GM12878 (cell line): ENCODE measurements at regions not wholly inside any gene's neighbourhood (a gene's known extent, or its start where the extent isn't known, plus 50 kb on each side); places are given as distances from the start of the nearest gene placed in this dataset.

ENCODE experiments used
- ATAC-seq: fragments of 200-7000 bp; cut with Tn5 transposase; 3 replicates; pipeline ENCODE4 v1.9.1; 2020; ENCODE audit warnings: mild to moderate bottlenecking, moderate library complexity
- BruUV-seq: library from RNA; stranded (reverse); fragments of 400-500 nt; replicated peaks from 2 replicates; lab custom pipeline; 2021; lab: Mats Ljungman, UMichigan
- CTCF ChIA-PET: fragments of 300-600 bp; sonication (Branson Sonifier 250); formaldehyde crosslinking; extraction: SDS; loops from one replicate; lab custom pipeline; 2021; ENCODE audit warnings: inconsistent platforms; lab: Yijun Ruan, JAX
- POLR2A ChIA-PET: fragments of 350-600 bp; formaldehyde crosslinking; extraction: SDS; loops from one replicate; lab custom pipeline; 2021; ENCODE audit warnings: inconsistent platforms; lab: Charles Lee
- RAD21 ChIA-PET: fragments of 300-600 bp; sonication (Branson Sonifier 250); formaldehyde crosslinking; loops from one replicate; lab custom pipeline; 2023; ENCODE audit warnings: antibody characterized with exemption; ENCODE audit not compliant: unreplicated experiment; lab: Charles Lee
- SMC1A ChIA-PET: fragments of 300-600 bp; sonication (Branson Sonifier 250); formaldehyde crosslinking; loops from one replicate; lab custom pipeline; 2023; ENCODE audit not compliant: unreplicated experiment, uncharacterized antibody; lab: Charles Lee
- DNase-seq: peaks from one replicate; pipeline ENCODE4 v3.0.0-alpha.2; 2011; ENCODE audit warnings: low read depth, low spot score
- FAIRE-seq: peaks from 3 replicates; lab custom pipeline; 2011; peaks lifted over from hg19 to GRCh38; lab: Jason Lieb, UNC
- H2AFZ ChIP-seq: 2 replicates; pipeline ENCODE4 v1.6.0; 2011; ENCODE audit warnings: low read depth, low read length, control low read depth; ENCODE audit not compliant: control insufficient read depth
- H3K27ac ChIP-seq: 2 replicates; pipeline ENCODE4 v1.5.1; 2011; ENCODE audit warnings: control low read depth; ENCODE audit not compliant: control insufficient read depth, insufficient read depth
- H3K27me3 ChIP-seq, 2 experiments: replicated peaks in 1 of 2; 2 replicates each; pipeline versions ENCODE4 v1.6.0 to v1.6.1; 2011; ENCODE audit warnings: low read length in 1 of 2; ENCODE audit not compliant: control insufficient read depth in 2 of 2, insufficient read depth in 2 of 2
- H3K36me3 ChIP-seq, 2 experiments: 2 replicates each; pipeline ENCODE4 v1.5.1; 2011; ENCODE audit warnings: low read length in 1 of 2; ENCODE audit not compliant: control insufficient read depth in 2 of 2, insufficient read depth in 2 of 2
- H3K4me1 ChIP-seq: 2 replicates; pipeline ENCODE4 v1.6.1; 2011; ENCODE audit warnings: mild to moderate bottlenecking, low read length, moderate library complexity, mixed read lengths; ENCODE audit not compliant: control insufficient read depth, insufficient read depth
- H3K4me2 ChIP-seq: 2 replicates; pipeline ENCODE4 v1.6.0; 2011; ENCODE audit warnings: control low read depth; ENCODE audit not compliant: control insufficient read depth, insufficient read depth
- H3K4me3 ChIP-seq: fragments of 200-600 bp; sonication (generic); 2 replicates; pipeline ENCODE4 v1.5.1; 2016
- H3K79me2 ChIP-seq: 2 replicates; pipeline ENCODE4 v1.6.0; 2011; ENCODE audit warnings: low read length; ENCODE audit not compliant: control insufficient read depth, insufficient read depth
- H3K9ac ChIP-seq: 2 replicates; pipeline ENCODE4 v1.8.0; 2011; ENCODE audit warnings: low read length, control low read depth, mixed read lengths; ENCODE audit not compliant: control insufficient read depth, insufficient read depth
- H3K9me3 ChIP-seq: replicated peaks from 3 replicates; pipeline ENCODE4 v1.5.1; 2011; ENCODE audit warnings: mild to moderate bottlenecking, low read length; ENCODE audit not compliant: control insufficient read depth, insufficient read depth
- H4K20me1 ChIP-seq: 2 replicates; pipeline ENCODE4 v1.6.0; 2011; ENCODE audit not compliant: control insufficient read depth, insufficient read depth
- EGR1 ChIP-seq, 2 experiments: IDR thresholded peaks; 1 replicate in 1 of 2; 2 replicates in 1 of 2; pipeline ENCODE4 v1.6.1; 2011 to 2012; ENCODE audit warnings: low read depth in 2 of 2, low read length in 2 of 2, borderline replicate concordance in 1 of 2, mild to moderate bottlenecking in 1 of 2, moderate library complexity in 1 of 2
- EZH2 ChIP-seq: IDR thresholded peaks from 2 replicates; pipeline ENCODE4 v1.6.1; 2012; ENCODE audit warnings: low read depth, mild to moderate bottlenecking, control low read depth, inconsistent platforms, low read length, borderline replicate concordance; ENCODE audit not compliant: control insufficient read depth
- GABPA ChIP-seq: IDR thresholded peaks from 2 replicates; pipeline ENCODE4 v1.6.1; 2014; ENCODE audit warnings: antibody characterized with exemption, low read depth, mild to moderate bottlenecking, inconsistent platforms
- HDAC6 ChIP-seq: fragments of 200-600 bp; sonication (generic); IDR thresholded peaks from one replicate; pipeline ENCODE4 v1.8.0; 2017; ENCODE audit warnings: antibody characterized with exemption; ENCODE audit not compliant: unreplicated experiment
- JUND ChIP-seq: IDR thresholded peaks from 2 replicates; pipeline ENCODE4 v1.6.1; 2012; ENCODE audit warnings: low read depth, mild to moderate bottlenecking, low read length, improper control_type of control experiment, moderate library complexity
- NFXL1 ChIP-seq: fragments of 450-650 bp; IDR thresholded peaks from 2 replicates; pipeline ENCODE4 v1.6.1; 2017; ENCODE audit warnings: antibody characterized with exemption, mild to moderate bottlenecking, borderline replicate concordance
- PAX5 ChIP-seq: IDR thresholded peaks from 2 replicates; pipeline ENCODE4 v1.6.1; 2011; ENCODE audit warnings: low read depth, low read length, borderline replicate concordance
- POU2F2 ChIP-seq: IDR thresholded peaks from 3 replicates; pipeline ENCODE4 v1.6.1; 2011; ENCODE audit warnings: low read depth, mild to moderate bottlenecking, low read length, borderline replicate concordance
- RELA ChIP-seq: fragments of 450-650 bp; IDR thresholded peaks from 2 replicates; pipeline ENCODE4 v1.8.0; 2014; ENCODE audit warnings: borderline replicate concordance; ENCODE audit not compliant: partially characterized antibody
- TCF3 ChIP-seq: IDR thresholded peaks from 2 replicates; pipeline ENCODE4 v1.6.1; 2012; ENCODE audit warnings: low read depth, mild to moderate bottlenecking, low read length, borderline replicate concordance; ENCODE audit not compliant: insufficient read depth
- ZNF592 ChIP-seq: fragments of 450-650 bp; IDR thresholded peaks from 2 replicates; pipeline ENCODE4 v1.6.1; 2017; ENCODE audit warnings: mild to moderate bottlenecking, moderate library complexity
- WGBS: methylation state at CpG from one replicate; pipeline ENCODE4 v1.1.6; 2016; ENCODE audit warnings: low lambda C conversion rate; ENCODE audit not compliant: insufficient replicate concordance, insufficient coverage; ENCODE audit errors: missing lambda C conversion rate; 5-methylcytosine and 5-hydroxymethylcytosine counted together
- in situ Hi-C: fragments of 300-500 bp; cut with MboI; formaldehyde crosslinking; loops from 9 replicates; pipeline ENCODE4 v1.14.3; 2018; ENCODE audit warnings: mixed read lengths
- intact Hi-C: fragments of 100-400 bp; cut with micrococcal nuclease; formaldehyde crosslinking; loops from one replicate; pipeline ENCODE4 v1.14.2; 2022; ENCODE audit not compliant: unreplicated experiment
- TF ChIP-seq, protein P1 (sequence below): fragments of 450-650 bp; IDR thresholded peaks from 2 replicates; pipeline ENCODE4 v1.6.1; 2017; ENCODE audit warnings: mild to moderate bottlenecking, low read depth, inconsistent platforms; ENCODE audit not compliant: poor library complexity, severe bottlenecking

DNA sequence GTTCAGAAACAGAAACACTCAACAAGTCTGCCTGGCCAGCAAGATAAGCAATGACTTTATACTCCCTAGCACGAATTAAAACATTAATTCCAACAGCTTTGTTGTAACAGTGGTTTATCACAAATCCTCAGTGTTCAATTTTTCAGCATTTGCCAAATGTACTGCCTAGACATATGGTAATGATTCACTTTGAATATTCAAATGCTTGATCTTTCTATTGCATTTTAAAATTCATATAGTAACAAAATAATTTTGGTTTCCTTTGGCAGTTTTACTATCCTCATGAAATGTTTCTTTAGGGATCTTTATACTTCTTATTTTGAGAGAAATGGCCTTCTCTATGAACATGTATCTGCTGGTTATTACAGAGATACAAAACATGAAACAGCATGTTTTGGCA, 851.8 kb upstream of the NXPH2 start:
- DNase-seq = no peak
- no peak overlapping the region for H3K27ac ChIP-seq
- intact Hi-C loops (no loop called here), in situ Hi-C loops (no loop called here)
- H2AFZ ChIP-seq = no peak overlapping the region
- H3K4me1 ChIP-seq = no peaks in the 10 kb centered on the region
- H3K4me3 ChIP-seq = no peak overlapping the region
- ChIA-PET SMC1A (no interaction called here), CTCF (no interaction called here), POLR2A (no interaction called here), RAD21 (no interaction called here)
- no peaks in the 10 kb centered on the region for H3K79me2 ChIP-seq
- no peak for FAIRE-seq
- WGBS = 0% methylated on average over 1 of the region's 1 CpG
- H4K20me1 ChIP-seq = no peaks in the 10 kb centered on the region
- no peak overlapping the region for H3K9ac ChIP-seq
- no peak overlapping the region for H3K4me2 ChIP-seq
- TF ChIP-seq POU2F2 = no peak
- no peak for TF ChIP-seq RELA
- H3K27me3 ChIP-seq = no peaks in the 10 kb centered on the region
- no peak for ATAC-seq
- no peaks in the 10 kb centered on the region for H3K9me3 ChIP-seq
- H3K36me3 ChIP-seq = no peaks in the 10 kb centered on the region
- BruUV-seq = no TSS peak

GRCh38 chr2:139628931-139629330, 848.7 kb upstream of the NXPH2 start:
- ATAC-seq (no peak), FAIRE-seq (no peak), DNase-seq (no peak)
- in situ Hi-C loops (no loop called here), intact Hi-C loops (no loop called here)
- ChIA-PET CTCF (no interaction called here), SMC1A (no interaction called here), POLR2A (no interaction called here), RAD21 (no interaction called here)
- BruUV-seq = no TSS peak
- TF ChIP-seq, protein P1, sequence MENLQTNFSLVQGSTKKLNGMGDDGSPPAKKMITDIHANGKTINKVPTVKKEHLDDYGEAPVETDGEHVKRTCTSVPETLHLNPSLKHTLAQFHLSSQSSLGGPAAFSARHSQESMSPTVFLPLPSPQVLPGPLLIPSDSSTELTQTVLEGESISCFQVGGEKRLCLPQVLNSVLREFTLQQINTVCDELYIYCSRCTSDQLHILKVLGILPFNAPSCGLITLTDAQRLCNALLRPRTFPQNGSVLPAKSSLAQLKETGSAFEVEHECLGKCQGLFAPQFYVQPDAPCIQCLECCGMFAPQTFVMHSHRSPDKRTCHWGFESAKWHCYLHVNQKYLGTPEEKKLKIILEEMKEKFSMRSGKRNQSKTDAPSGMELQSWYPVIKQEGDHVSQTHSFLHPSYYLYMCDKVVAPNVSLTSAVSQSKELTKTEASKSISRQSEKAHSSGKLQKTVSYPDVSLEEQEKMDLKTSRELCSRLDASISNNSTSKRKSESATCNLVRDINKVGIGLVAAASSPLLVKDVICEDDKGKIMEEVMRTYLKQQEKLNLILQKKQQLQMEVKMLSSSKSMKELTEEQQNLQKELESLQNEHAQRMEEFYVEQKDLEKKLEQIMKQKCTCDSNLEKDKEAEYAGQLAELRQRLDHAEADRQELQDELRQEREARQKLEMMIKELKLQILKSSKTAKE = no peak
- TF ChIP-seq EGR1 (IDR thresholded peaks at IDR 0.05; ENCODE audit: borderline replicate concordance in 1 of 2, low read depth in 2 of 2, low read length in 2 of 2) = no peak
- no peak for TF ChIP-seq RELA
- TF ChIP-seq TCF3 = no peak
- TF ChIP-seq EZH2 = no peak
- no peak for TF ChIP-seq HDAC6
- TF ChIP-seq JUND = no peak
- TF ChIP-seq NFXL1 = no peak
- TF ChIP-seq PAX5 = no peak
- no peak for TF ChIP-seq GABPA
- no peak for TF ChIP-seq ZNF592
- H3K27me3 ChIP-seq = no peaks in the 10 kb centered on the region
- no peaks in the 10 kb centered on the region for H3K9me3 ChIP-seq
- 44% methylated on average over 2 of the region's 2 CpGs for WGBS
- H3K36me3 ChIP-seq = no peaks in the 10 kb centered on the region
- no peak overlapping the region for H2AFZ ChIP-seq
- no peak overlapping the region for H3K4me2 ChIP-seq
- H3K27ac ChIP-seq = no peak overlapping the region
- H3K4me1 ChIP-seq = no peaks in the 10 kb centered on the region
- H3K4me3 ChIP-seq = no peak overlapping the region
- no peak overlapping the region for H3K9ac ChIP-seq
- no peaks in the 10 kb centered on the region for H4K20me1 ChIP-seq
- H3K79me2 ChIP-seq = no peaks in the 10 kb centered on the region
